Tibial artery (tissue), 4 donors: ENCODE measurements at regions not wholly inside any gene's neighbourhood (a gene's known extent, or its start where the extent isn't known, plus 50 kb on each side); places are given as distances from the start of the nearest gene placed in this dataset.

Experiments used
- DNase-seq, 2 donors: peaks; one replicate each; pipeline ENCODE4 v3.0.0-alpha.2; 2019
- H3K27ac ChIP-seq, 2 donors: fragments of 200-600 bp; sonication (generic) in 1 of 2; 1 replicate in 1 of 2; 2 replicates in 1 of 2; pipeline ENCODE4 v1.5.1; 2018 to 2019; ENCODE audit warnings: mild to moderate bottlenecking in 1 of 2
- H3K27me3 ChIP-seq, 2 donors: fragments of 200-600 bp; sonication (generic) in 1 of 2; one replicate each; pipeline versions ENCODE4 v1.5.1 to v1.6.0; 2016 to 2019
- H3K36me3 ChIP-seq, 3 donors: fragments of 200-600 bp; sonication (generic) in 2 of 3; one replicate each; pipeline ENCODE4 v1.5.1; 2016 to 2019; ENCODE audit warnings: mild to moderate bottlenecking in 2 of 3
- H3K4me1 ChIP-seq, 4 donors: fragments of 200-600 bp; sonication (generic) in 2 of 4; 1 replicate in 3 of 4; 2 replicates in 1 of 4; pipeline ENCODE4 v1.5.1; 2016 to 2019
- H3K4me3 ChIP-seq, 2 donors: fragments of 200-600 bp; sonication (generic) in 1 of 2; 1 replicate in 1 of 2; 2 replicates in 1 of 2; pipeline ENCODE4 v1.5.1; 2018 to 2019; ENCODE audit warnings: mild to moderate bottlenecking in 2 of 2
- H3K9me3 ChIP-seq, 3 donors: fragments of 200-600 bp; sonication (generic) in 1 of 3; one replicate each; pipeline ENCODE4 v1.5.1; 2016 to 2019
- CTCF ChIP-seq, 2 experiments: fragments of 200-600 bp in 1 of 2; fragments of 450-650 bp in 1 of 2; IDR thresholded peaks; one replicate each; pipeline ENCODE4 v1.5.1; 2017 to 2019; ENCODE audit warnings: antibody characterized with exemption in 2 of 2, mild to moderate bottlenecking in 1 of 2, moderate library complexity in 1 of 2
- intact Hi-C: fragments of 100-400 bp; cut with DNase I; formaldehyde crosslinking; loops from one replicate; pipeline ENCODE4 v1.15.0; 2023; ENCODE audit warnings: low total_unique reads

GRCh38 chr6:137739544-137739943 is 127.5 kb upstream of the TNFAIP3 start:
- Histone ChIP-seq H3K4me3 (no peak overlapping the region), H3K27me3 (no peaks in the 10 kb centered on the region), H3K4me1 (no peaks in the 10 kb centered on the region), H3K27ac (no peak overlapping the region), H3K9me3 (no peaks in the 10 kb centered on the region), H3K36me3 (no peaks in the 10 kb centered on the region)
- DNase-seq: no peak
- TF ChIP-seq CTCF (IDR thresholded peaks at IDR 0.05): no peak
- intact Hi-C loops: no loop called here

- H3K27ac ChIP-seq: no peak overlapping the region
- no peaks in the 10 kb centered on the region for H3K36me3 ChIP-seq
- no peaks in the 10 kb centered on the region for H3K9me3 ChIP-seq
- no peaks in the 10 kb centered on the region for H3K4me1 ChIP-seq
- H3K4me3 ChIP-seq: no peak overlapping the region
- no peak for DNase-seq
- TF ChIP-seq CTCF (IDR thresholded peaks at IDR 0.05): no peak
- intact Hi-C loops: no loop called here
- no peaks in the 10 kb centered on the region for H3K27me3 ChIP-seq
Observed at GRCh38 chr6:137740091-137740755, 126.8 kb upstream of the TNFAIP3 start.

- intact Hi-C loops: no loop called here
- no peak overlapping the region for H3K27ac ChIP-seq
- DNase-seq: no peak
- H3K9me3 ChIP-seq: no peaks in the 10 kb centered on the region
- H3K4me1 ChIP-seq: no peaks in the 10 kb centered on the region
- H3K27me3 ChIP-seq: no peaks in the 10 kb centered on the region
- no peak for TF ChIP-seq CTCF (IDR thresholded peaks at IDR 0.05)
- no peaks in the 10 kb centered on the region for H3K36me3 ChIP-seq
- H3K4me3 ChIP-seq: no peak overlapping the region
Observed at GRCh38 chr6:137740967-137741761, 125.9 kb upstream of the TNFAIP3 start.

- Histone ChIP-seq H3K36me3 (no peaks in the 10 kb centered on the region), H3K27me3 (no peaks in the 10 kb centered on the region), H3K4me3 (no peak overlapping the region), H3K9me3 (no peaks in the 10 kb centered on the region), H3K27ac (no peak overlapping the region), H3K4me1 (peaks cover 0 to 4% (median 0%) of the 10 kb centered on the region in 4 donors)
- no peak for DNase-seq
- intact Hi-C loops: no loop called here
- no peak for TF ChIP-seq CTCF (IDR thresholded peaks at IDR 0.05)
Observed at GRCh38 chr6:137743493-137743892, 123.6 kb upstream of the TNFAIP3 start.

- intact Hi-C loops: no loop called here
- no peak for DNase-seq
- H3K27ac ChIP-seq: no peak overlapping the region
- no peaks in the 10 kb centered on the region for H3K9me3 ChIP-seq
- peaks cover 0 to 17% (median 3%) of the 10 kb centered on the region in 4 donors for H3K4me1 ChIP-seq
- H3K27me3 ChIP-seq: no peaks in the 10 kb centered on the region
- H3K36me3 ChIP-seq: no peaks in the 10 kb centered on the region
- no peak overlapping the region for H3K4me3 ChIP-seq
- no peak for TF ChIP-seq CTCF (IDR thresholded peaks at IDR 0.05)
Observed at GRCh38 chr6:137744877-137745276, 122.2 kb upstream of the TNFAIP3 start.
